HG03378 (cell line): ENCODE measurements at regions not wholly inside any gene's neighbourhood (a gene's known extent, or its start where the extent isn't known, plus 50 kb on each side); places are given as distances from the start of the nearest gene placed in this dataset.

ENCODE experiments used
- ATAC-seq: cut with Tn5 transposase; IDR thresholded peaks from one replicate; pipeline ENCODE4 v1.9.1; 2021; ENCODE audit warnings: mild to moderate bottlenecking, moderate library complexity; ENCODE audit not compliant: unreplicated experiment

DNA sequence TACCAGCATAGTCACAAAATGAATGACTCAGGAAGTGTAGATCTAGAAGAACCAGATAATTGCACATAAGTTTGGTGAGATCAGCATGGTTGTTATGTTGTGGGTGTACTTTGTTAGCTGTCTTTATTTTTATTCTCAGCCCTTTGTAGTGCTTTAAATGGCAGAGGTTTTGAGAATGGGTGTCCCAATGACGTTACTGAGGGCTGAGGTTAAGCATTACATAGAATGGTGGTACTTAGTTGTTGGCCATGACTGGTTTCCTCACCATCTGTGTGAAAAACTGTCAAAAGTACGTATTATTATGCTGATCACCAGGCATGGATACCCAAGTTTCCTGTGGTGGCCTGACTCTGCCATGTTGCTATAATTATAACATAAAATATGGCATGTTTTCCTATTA is 165.8 kb downstream of the UBE2E3 start:
- ATAC-seq, result no peak

DNA sequence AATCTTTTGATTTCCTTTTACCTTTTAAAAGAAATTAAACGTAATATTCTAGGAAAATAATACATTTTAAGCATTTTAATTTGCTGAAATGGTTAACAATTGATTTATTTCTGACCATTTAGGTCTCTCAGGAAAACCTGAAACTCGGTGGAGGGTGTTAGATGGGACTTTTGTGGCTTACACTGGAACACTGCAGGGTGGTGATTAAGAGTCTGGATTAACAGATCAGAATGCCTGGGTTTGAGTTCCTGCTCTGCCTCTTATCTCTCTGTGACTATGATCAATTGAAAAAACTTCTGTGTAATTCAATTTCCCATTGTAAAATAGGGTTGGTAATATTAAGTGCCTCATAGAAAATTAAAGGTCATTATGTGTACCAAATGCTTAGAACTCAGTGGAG is 168.7 kb downstream of the UBE2E3 start:
- no peak for ATAC-seq

DNA sequence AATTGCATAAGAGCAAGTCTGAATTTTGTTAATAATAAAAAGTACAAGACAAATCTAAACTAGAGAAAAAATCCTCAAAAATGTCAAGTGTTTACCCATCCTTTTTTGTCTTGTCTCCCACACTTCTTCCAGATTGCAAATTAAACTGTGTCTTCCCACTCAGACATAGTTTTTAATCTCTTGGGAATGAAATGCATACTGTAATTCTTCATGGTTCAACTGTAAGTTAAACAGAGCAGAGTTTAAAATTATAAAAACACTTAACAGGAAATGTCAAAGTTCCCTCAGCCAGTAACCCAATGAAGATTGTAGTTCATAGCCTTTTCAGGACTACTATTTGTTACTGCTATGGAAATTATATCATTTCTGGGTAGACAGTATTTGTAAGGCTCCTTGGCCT is 171.8 kb downstream of the UBE2E3 start:
- no peak for ATAC-seq

DNA sequence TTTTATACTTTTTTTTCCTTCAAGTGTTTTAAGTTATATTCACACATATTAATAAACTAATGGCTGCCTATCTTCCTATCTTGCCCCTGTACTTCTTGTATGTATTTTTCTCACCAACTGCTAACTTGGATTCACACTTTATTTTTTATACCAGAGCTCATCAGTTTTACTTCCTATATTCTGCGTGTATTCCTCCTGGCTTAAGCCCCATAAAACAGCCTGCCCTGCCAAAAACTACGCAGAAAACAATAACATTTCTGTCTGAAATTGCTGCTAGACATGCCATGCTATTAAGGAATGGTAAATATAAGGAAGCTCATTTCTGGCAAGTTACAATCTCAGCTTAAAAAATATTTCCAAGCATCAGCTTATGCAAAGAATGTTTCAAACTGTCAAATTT is 172.3 kb downstream of the UBE2E3 start:
- ATAC-seq, result no peak

DNA sequence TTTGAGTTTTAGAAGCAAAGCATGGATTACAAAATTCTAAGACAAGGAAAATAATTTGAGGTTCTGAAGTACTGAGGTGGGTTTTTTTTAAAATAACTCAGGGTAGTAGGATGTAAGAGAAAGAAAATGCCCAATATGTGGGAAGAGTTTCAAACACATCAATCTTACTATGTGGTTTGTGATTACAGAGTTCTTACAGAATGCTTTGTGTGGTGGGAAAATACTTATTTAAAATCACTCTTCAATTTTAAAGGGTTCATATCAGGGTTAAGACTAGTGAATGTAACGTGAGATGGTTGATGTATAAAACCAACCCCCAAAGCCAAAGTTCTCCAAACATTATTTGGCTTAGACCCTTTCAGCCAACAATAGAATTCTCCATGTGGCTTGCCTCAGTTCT is 173.5 kb downstream of the UBE2E3 start:
- no peak for ATAC-seq

DNA sequence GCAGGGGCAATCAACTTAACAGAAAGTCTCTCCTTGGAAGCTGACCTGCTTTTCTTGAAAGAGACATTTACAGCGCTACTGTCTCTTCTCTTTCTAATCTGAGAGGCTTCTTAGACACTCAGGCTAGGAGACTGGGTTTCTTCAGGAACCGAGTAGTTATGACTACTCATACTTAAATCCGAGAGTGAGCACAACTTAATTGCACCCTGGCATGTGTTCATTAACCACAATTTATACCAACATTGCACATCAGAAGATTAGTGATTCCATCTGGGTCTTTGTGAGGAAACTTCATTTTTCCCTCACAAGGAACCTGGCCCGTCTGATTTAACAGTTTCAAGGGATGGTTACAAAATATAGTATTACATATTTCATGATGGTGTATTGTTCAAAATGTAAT is 176.9 kb downstream of the UBE2E3 start:
- ATAC-seq, result no peak

DNA sequence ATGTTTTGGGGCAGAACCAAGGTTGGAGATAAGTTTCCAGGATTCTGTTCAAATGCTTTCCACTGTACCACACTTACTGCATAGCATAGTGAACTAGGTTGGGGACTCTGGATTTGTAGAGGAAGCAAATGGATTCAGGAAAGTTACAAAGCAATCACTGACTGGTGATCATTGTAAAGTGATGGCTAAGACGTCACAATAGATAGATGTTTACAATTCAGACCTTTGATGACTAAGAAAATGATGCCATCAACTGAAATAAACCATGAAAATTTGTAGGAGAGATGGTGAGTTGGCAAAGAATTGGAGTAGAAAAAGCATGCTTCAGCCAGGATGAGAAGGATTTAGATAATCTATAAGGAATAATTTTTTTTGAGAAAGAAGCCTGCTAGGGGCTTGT is 178.0 kb downstream of the UBE2E3 start:
- ATAC-seq, result no peak

DNA sequence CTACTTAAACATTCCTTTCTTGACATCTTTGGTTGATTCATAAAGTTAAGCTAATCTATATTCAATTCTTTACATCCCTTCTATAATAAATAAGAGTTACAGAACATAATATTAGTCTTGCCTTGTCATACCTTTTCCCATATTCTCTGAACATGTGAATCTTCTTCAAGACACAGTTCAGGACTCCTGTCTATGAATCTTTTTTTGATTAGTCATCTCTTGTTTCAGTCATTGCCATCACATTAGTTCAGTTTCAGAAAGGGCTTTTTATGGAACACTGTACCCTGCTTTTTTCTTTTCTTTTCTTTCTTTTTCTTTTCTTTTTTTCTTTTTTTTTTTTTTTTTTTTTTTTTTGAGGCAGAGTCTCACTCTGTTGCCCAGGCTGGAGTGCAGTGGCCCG is 181.2 kb downstream of the UBE2E3 start:
- ATAC-seq, result no peak

DNA sequence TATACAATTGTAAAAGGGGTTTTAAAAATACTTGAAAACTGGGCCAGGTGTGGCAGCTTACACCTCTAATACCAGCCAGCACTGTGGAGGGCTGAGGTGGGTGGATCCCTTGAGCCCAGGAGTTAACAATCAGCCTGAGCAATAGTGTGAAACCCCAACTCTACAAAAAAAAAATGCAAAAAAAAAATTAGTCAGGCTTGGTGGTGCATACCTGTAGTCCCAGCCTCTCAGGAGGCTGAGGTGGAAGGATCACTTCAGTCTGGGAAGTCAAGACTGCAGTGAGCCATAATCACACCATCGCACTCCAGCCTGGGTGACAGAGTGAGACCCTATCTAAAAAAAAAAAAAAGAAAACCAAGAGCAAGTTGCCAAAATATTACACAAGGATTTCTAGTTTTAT is 182.7 kb downstream of the UBE2E3 start:
- ATAC-seq, result no peak

DNA sequence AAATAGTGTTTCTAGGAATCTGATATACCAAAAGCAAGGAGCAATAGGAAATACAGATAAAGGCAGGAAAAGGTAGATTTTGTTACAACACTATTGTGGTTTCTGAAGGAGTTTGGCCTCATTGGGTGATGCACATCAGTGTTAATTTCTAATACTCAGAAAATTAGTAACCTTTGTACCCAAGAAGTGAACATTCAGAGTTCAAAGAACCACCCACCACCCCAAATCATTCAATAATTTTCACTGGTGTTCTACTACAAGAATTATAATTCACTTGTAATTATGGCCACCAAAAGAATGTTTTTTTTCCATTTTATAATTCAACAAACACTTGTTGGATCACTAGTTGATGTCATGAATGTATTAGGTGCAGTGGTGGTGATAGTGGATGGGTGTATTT is 183.3 kb downstream of the UBE2E3 start:
- no peak for ATAC-seq

DNA sequence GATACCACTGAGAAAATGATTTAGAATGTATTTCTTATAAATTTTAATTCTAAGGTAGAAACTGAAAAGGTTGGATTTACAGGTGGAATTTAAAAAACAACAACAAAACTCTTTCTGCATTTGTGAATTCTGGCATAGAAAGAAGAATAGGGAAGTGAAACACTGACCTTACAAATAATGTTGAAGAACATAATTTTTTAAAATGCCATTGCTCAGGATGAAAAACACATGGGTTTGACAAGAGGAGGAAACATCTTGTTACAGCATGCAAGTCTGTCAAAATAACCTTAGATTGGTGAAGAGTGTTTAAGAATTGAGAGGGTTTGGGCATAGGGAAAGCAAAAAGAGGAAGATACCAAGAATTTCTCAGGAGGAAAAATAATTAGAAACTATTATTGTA is 184.3 kb downstream of the UBE2E3 start:
- ATAC-seq, result no peak

DNA sequence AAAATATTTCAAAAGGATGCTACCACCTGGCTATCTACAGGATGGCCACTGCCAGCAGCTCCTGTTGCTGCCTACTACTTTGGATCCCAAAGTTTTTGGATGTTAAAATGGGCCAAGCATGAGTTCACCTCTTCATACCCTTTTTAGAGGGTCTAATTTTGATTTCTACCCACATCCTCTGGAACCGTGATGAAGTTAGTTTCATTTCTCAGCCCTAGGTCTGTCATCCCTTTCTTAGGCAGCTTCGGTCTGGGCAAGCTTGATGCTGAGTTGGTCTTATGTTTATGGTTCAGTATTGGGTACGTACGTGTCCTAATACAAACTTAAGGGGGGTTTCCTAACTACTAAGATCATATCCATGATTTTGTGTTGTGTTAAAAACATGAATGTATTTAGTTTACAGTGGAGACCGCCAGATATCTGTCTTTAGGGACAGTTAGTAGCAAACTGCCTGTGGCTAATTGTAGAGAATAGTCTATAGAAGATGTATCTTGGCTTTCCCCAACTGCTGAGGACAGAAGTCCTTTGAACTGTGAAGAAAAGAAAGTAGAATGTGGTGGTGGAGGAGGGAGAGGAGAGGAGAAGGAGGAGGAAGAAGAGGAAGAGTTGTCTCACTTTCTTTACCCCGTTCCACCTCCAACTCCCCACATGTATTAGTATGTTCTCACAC is 184.9 kb downstream of the UBE2E3 start:
- ATAC-seq, result no peak

DNA sequence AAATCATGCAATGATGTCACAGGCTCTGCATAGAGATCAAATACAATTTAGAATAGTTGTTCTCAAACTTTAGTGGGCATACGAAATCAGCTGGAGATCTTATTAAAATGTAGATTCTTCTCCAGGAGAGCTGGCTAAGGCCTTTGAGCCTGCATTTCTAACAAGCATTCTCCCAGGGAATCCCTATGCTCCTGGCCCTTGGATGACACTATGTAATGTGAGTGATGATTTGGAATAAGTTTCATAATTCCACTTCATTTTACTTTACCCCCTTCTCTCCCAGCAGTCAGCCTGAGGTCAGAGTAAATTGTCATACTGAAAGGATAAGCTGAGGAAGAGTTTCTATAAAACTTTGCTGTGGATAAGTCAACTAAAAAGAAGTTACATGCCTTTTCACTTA is 189.1 kb downstream of the UBE2E3 start:
- ATAC-seq, result no peak

DNA sequence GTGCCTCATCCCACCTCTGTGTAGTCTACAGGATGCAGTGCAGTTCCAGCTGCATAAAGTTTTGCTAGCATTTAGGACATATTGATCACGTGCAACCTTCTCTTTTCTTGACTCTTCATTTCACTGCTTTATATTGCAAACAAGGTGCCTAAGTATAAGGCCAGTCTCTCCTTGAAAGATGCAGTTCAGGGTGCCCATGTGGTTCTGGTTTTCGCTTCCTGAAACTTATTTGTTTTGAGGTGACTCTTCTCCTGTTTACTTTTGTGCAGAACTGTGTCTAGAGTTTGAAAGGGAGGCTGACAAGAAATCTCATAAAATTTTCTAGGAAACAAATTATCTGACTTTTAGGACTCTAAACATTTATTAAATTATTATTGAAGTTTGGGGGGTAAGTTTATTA is 189.9 kb downstream of the UBE2E3 start:
- ATAC-seq, result no peak

DNA sequence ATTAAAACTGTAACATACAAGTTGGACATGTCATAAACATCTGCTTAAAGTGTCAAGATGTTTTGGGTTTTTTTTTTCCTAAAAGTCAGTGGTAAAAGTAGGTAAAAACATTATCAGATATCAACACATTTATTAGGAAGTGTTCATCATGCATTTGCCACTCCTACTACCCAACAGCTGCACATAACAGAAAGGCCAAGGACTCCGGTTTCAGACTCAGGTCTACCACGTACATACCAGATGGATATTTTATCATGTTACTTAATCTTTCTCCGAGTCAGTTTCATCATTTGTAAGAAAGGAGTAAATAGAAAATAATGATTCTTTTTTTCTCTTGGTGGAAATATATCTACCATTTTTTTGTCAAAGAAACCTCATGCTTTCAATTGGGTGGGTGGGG is 192.3 kb downstream of the UBE2E3 start:
- ATAC-seq, result no peak

DNA sequence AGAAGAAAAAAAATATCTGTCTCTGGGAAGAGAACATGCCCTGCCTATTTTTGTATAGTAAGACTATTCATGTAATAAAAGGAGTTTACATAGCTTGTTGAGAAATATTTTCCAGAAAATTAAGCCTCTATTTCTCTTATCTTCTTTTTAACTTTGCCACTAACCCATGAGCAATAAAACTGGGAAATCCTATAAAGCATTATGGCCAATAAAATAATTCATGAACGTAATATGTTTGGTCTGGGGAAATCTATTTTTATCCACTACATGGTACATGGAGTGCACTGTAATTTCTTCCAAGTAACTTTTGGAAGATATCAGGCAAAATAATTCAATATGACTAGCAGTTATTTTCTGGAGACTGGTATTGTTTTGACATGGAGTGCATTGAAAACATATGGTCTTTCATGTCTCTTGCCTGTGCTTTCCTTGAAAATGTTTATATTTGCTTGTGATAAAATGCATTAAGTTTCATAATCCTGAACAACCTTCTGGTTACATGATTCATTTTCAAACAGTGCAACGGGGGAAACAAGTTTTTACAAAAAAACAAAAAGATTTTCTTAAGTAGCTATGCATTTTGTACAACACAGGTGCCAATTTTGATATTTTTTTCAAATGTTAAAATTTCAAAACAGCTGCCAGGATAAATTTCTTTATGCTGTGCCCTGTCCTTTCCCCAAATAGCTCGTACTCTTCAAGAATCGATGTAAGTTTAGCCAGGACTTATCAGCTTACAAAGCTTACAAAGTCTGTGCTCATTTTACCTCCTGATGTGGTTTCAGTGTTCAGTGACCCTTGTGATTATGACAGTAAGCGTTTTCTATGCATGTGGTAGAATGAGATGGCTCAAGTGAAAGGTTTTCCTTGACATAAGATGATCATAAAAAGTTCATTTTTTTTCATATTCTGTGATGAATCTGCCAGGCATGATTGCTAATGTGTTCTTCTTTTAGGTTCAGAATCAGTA is 194.5 kb downstream of the UBE2E3 start:
- ATAC-seq, result no peak

DNA sequence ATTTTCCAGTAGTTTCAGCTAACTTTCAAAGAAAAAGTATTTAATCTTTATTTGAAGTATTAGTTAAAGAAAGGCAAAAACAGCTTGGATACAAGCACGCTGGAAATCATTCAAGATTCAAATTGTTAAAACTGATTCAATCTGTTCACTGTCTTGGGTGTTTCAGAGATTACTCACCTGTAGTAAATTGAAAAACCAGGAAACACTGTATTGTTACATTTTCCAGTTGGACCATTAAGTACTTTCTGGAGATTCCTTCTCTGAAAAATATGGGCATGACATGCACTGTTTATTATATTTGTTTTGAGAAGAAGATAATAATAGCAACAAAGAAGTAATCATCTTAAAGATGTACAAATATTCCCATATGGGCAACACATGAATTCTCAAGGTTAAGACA is 196.1 kb downstream of the UBE2E3 start:
- no peak for ATAC-seq

DNA sequence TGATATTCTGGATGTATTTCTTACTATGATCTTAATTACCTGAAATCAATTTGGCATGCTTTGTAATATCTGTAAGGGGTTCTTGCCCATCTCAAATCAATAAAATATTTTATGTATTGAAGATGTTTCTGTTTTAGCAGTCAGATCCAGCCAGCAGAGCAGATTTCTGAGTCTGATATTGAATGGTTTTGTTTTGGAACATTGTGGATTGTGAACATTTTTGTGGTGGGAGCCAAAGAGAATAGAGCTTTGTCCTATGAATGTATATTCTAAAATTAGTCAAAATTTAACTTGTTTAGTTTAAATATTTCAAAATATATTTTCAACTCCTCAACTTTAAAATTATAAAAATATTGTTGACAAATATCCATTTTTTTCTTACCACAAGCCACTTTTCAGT is 197.0 kb downstream of the UBE2E3 start:
- no peak for ATAC-seq

DNA sequence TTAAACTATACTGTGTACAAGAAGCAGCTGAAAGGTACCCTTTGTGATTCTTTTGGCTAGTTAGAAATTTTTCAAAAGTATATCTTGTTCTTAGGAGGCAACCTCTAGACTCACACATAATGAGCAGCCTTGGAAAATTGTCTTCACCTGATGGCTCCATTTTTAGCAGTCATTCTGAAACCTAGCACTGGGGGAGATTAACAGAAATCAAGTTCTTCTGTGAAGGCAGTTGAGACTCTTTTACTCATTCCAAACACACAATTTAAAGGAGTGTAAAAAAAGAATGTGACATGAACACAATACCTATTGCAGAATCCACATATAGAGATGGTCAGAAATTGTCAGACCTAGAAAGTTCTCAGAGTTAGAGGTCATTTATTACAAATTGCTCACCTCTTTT is 197.7 kb downstream of the UBE2E3 start:
- ATAC-seq, result peak; percentile 68

DNA sequence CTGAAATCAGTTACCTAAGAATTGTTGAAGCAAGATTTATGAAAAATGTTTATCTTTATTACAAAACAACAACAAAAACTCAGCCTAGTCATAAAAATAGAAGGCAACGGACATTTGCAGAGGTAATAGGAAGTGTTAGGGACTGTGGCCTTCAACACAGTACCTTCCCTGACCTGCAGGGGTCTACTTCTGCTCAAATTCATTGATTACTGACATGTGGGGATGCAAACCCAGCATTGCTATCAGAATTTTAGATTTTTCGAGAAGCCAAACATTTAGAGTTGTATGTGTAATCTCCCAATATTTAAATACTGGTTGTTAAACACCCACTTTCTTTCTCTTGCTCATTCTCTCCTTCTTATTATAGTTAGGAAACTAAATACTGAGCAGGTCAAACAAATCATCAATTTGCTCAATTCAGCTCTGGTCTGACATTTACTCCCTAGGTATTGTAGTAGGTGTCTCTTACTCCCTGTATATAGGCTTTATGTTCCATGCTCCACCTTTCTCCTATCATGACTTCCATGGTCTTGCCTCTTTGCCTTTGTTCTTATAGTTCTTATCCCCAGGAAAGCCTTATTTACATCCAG is 198.5 kb downstream of the UBE2E3 start:
- peak; percentile 63 for ATAC-seq

DNA sequence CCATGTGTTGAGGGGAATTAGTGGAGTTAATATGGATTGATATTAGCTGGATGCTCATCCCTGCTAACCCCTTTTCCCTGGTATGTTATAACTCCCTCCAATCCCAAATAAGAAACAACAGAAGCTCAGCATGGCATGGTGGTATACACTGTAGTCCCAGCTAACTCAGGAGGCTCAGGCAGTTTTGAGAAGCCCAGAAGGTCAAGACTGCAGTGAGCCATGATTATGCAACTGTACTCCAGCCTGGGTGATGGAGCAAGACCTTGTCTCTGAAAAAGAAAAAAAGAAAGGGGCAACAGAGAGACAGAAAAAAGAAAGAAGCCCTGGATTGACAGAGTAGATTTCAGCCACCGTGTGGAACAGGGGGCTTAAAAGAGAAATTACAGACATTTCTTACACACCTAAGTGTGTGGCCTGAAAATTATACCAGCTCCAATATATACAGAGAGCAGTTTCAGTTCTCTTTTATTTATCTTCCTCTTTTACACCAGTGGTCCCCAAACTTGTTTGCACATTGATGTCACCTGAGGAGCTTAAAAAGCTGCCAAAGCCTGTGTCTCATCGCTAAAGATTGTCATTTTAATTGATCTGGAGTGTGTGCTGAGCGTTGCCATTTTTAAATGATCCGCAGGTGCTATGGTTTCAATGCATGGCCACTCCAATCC is 203.6 kb downstream of the UBE2E3 start:
- peak; percentile 100 for ATAC-seq
